T-helper 2 cell treated with Interferon-gamma antibody and Interleukin-4, amounts not matched to agents 100 ng/mL and 5 ng/mL, for 36 hours (primary cell): ENCODE measurements at regions not wholly inside any gene's neighbourhood (a gene's known extent, or its start where the extent isn't known, plus 50 kb on each side); places are given as distances from the start of the nearest gene placed in this dataset.
"Not testable (repeated sequence)": the region's sequence is repeated elsewhere in the genome, so short reads cannot be mapped to it uniquely, and the experiment has no call there.

ENCODE experiments used
- intact Hi-C: fragments of 100-400 bp; cut with micrococcal nuclease; formaldehyde crosslinking; loops from one replicate; pipeline ENCODE4 v1.15.1; 2023

DNA sequence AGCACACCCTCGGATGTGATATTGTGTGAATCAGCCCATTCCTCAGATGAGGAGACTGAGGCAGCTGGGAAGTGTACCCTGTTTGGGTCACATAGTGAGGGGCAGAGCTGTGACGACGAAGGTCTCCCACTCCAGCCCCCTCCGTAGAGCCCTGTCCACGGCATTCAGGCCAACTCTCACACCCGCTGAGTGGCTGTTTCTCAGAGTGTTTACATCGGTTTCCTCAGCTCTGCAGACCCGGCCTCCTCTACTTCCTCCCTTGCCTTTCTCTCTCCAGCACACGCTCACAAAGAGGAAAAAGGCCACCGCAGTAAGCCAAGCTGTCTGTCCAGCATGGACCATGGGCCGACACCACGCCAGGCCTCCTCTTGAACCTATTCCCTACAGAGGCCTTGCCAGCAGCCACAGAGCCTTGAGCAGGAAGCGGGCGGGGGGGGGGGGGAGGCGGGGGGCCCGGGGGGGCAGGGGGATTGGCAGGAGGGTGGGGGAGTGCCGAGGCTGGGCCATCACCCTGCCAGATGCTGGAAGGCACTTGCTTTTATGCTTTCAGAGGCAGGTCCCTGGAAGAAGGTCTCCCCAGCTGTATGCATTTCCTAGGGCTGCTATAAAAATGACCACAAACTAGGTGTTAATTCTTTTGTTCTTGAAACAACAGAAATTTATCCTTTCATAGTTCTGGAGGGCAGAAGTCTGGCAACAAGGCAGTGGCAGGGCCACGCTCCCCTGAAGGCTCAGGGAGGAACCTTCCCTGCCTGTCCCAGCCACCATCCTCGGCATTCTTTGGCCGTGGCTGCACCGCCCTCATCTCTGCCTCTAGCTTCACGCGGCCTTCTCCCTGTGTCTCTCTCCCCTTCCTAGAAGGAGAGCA is 178.4 kb downstream of the PSMG1 start:
- intact Hi-C loops: loop anchor here (2.0 kb wide), 1 partner anchor 20 kb away; no protein-coding TSS in a partner anchor

DNA sequence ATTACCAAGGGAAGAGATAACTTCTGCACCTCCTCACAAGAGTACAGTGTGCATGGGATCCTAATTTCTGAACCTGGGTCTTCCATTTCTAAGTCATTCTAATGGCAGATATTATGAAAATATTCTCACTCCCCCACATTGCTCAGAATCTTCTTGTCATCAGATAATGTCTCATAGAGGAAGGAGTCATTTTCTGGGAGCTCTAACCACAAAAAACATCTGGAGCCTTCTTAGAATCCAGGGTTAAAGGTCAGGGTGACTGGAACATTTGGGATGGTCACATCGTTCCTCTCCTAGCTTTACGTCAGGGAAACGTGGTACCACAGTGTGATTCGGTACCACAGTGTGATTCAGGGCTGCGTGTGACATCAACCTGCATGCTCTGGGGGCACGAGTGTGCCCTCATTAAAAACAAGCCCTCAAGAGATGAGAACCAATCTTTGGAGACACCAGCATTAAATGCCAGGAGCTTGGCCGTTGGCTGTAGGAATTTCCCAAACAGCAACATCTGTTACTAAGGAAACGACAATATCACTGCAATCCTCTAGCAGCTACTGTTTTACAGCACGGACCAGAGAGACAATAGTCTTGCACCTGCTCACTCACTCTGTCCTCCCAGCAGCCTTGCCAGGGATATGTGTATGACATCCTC is 179.1 kb downstream of the PSMG1 start:
- intact Hi-C loops: loop anchor here (2.0 kb wide), 1 partner anchor 19 kb away; no protein-coding TSS in a partner anchor

DNA sequence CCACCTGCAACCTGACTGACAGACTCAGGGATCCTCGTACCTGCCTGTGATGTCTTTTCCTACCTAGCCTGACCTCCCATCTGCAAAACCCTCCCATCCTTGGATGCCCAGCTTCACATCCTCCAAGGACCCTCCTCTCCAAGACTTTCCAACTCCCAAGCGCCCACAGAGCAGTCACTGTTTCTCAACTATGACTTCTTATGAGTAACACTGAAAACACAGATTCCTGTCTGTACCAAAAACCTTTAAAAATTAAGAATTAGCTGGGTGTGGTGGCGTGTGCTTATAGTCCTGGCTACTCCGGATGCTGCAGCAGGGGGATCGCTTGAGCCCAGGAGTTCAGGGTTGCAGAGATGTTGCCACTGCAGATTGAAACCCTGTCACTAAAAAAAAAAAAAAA is 181.9 kb downstream of the PSMG1 start:
- intact Hi-C loops: no loop called here

DNA sequence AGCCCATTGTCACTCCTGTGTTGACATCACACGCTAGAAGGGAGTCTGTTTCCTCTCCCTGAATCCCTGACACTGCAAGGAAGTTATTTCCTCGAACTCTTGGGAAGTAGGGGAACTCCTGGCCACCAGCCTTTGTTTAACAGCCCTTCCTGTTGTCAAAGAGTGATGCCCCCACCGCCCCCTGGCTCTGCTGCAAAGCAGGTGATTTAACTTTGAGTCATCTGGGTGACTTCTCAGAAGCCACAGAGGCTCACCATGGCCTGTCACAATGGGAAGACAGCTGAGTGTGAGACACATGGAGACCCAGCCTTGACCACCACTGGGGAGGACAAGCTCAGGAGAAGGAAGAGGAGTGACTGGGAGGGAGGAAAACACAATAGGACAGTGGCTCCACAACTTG is 182.8 kb downstream of the PSMG1 start:
- intact Hi-C loops: no loop called here

DNA sequence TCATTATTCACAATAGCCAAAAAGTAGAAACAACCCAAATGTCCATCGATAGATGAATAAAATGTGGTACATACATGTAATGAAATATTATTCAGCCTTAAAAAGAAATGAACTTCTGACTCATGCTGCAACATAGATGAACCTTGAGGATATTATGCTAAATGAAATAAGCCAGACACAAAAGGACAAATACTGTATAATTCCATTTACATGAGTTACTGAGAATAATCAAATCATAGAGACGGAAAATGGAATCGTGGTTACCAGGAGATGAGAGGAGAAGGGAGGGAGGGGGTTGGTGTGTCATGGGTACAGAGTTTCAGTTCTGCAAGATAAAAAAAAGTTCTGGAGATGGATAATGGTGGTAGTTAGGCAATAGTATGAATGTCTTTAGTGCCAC is 184.1 kb downstream of the PSMG1 start:
- intact Hi-C loops: no loop called here

DNA sequence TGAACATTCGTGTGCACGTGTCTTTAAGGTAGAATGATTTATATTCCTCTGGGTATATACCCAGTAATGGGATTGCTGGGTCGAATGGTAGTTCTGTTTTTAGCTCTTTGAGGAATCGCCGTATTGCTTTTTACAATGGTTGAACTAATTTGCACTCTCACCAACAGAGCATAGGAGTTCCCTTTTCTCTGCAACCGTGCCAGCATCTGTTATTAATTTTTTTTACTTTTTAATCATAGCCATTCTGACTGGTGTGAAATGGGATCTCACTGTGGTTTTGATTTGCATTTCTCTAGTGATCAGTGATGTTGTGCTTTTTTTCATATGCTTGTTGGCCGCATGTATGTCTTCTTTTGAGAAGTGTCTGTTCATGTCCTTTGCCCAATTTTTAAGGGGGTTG is 185.0 kb downstream of the PSMG1 start:
- intact Hi-C loops: not testable (repeated sequence)

DNA sequence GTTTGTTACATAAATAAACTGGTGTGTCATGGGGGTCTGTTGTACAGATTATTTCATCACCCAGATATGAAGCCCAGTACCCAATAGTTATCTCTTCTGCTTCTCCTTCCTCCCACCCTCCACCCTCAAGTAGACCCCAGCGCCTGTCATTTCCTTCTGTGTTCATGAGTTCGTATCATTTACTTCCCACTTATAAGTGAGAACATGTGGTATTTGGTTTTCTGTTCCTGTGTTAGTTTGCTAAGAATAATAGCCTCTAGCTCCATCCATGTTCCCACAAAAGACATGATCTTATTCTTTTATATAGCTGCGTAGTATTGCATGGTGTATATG is 185.4 kb downstream of the PSMG1 start:
- intact Hi-C loops: not testable (repeated sequence)

DNA sequence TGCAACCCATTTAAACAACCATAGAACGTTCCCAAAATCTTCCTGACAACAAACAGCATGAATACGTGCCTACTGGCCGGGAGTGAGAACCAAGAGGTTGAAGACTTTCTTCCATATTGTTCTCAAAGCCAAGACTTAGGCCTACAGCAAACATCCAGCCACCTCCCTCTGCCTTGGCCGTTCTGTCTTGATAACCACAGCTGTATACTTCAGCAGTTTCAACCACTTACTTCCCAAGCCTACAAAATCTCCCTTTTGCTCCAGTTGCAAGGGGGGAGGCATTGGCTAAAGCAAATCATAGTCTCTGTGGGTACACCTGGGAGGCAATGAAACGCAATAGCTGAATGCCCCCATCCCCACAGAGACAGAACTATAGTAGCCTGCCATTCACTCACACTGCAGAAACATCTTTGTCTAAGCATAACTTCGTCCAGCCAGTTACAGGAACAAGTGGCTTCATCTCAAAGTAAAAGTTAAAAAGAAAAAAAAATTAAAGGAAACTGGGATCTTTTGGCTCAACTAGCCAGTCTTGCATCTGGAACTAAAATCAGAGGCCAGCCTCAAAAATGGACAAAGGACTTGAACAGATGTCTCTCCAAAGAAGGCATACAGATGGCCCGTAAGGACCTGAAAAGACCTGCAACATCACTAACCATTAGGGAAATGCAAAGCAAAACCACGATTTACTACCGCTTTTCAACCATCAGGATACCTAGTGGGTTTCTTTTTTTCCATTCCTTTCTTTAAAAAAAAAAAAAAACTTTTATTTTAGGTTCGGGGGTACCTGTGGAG is 186.0 kb downstream of the PSMG1 start:
- intact Hi-C loops: no loop called here

DNA sequence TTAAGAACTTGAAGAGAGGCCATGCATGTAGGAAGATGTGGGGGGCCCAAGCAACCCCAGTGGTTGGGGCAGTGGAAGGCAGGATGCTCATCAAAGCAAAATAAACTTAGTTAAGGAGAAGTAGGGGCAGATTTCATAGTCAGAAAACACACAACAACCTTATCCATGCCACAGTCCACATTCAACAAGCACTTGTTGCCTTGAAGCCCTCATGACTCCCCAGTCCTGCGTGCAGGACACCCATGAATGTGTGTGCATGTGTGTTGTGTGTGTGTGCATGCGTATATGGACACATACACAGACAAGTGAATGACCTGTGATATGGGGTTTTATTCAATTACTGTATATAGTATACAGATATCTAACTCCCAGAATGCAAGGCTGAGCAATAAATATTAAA is 186.9 kb downstream of the PSMG1 start:
- intact Hi-C loops: no loop called here

DNA sequence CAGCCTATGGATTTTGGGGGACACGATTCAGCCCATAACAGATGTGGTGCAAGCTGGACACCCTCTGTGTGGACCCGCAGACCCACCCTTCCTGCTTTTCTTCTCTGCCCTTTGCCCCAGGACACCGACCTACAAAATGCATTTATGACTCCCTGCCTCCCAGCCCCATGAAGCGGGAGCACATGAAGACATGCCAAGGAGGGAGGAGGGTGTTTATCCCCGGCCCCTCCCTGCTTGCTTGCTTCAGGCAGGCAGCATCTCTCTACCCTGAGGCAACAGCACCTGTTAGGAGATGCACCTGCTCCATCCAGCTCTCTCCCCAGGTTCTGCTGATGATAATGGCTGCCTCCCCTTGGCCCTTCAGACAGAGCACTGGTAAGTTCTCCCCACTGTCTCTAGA is 187.5 kb downstream of the PSMG1 start:
- intact Hi-C loops: no loop called here

DNA sequence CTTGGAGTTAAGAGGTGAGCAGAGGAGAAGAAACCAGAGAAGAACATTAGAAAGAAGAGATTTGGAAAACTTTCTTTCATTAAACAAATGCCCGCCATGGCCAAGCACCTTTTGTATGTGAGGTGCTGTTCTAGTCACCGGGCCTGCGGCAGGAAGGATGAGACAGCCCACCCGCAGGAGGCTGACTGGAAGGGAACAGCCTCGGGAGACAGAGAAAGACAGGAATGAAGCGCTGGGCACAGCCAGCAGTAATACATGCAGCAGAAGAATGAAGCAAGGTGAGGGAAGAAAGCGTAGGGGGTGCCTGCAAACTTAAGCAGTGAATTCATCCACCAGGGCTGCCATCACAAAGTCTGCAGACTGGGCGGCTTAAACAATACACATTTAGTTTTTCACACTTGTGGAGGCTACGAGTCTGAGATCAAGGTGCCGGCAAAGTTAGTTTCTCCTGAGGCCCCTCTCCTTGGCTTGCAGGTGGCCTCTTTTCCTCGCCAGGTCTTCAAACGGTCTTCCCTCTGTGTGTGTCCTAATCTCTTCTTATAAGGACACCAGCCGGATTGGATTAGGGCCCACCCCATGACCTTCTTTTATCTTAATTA is 188.1 kb downstream of the PSMG1 start:
- intact Hi-C loops: no loop called here

DNA sequence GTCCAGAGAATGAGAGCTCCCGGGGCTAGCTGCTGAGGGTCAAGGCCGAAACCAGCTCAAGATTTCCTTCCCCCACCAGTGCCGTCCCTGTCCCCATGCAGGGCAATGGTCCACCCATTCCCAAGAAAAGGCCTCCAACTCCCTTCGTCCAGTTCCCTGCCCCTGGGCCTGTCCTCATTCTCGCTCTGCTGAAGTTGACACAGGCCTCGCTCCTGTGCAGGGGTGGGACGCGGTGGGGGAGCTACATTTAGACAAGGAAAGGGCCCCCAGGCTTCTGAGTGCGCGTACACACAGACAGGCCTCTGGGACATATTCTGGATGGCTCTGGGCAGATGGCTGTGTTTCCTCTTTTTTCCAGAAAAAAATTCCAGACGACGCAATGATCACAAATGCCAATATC is 188.3 kb downstream of the ETS2 start:
- intact Hi-C loops: no loop called here

DNA sequence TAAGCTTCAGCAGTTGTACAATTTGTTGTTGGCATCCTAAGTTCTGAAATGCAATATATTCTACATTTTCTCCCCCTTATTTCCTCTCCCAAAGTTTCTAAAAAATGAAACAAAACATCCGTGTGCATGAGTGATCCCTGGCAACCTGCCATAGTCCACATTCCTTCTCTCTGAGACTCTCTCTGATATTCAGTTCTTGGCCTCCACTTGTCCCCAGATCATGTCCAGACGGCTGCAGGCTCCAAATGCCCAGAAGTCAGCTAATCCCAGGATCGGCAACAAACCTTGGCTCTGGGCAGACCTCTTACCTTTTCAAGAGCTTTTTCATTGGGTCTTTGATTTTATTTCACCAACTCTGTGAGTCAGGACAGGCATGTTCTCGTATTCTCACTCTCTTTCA is 187.8 kb downstream of the ETS2 start:
- intact Hi-C loops: no loop called here

DNA sequence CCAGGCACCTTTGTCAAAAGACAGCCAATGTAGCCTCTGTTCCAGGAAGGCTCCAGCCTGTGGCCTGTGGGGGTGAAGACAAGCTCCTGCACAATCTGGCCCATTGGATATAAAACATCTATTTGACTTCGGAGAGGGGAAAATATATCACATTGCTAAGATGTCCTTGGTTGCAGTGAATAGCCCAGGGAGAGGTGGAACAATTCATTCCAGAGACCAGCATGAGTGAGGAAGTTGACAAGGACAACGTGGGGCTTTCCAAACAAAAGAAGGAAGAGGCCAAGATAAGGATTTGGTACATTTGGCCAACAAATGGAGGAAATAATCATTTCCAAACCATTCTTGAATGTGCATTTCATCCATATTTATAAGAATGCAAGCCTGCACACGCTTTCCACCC is 187.0 kb downstream of the ETS2 start:
- intact Hi-C loops: no loop called here

DNA sequence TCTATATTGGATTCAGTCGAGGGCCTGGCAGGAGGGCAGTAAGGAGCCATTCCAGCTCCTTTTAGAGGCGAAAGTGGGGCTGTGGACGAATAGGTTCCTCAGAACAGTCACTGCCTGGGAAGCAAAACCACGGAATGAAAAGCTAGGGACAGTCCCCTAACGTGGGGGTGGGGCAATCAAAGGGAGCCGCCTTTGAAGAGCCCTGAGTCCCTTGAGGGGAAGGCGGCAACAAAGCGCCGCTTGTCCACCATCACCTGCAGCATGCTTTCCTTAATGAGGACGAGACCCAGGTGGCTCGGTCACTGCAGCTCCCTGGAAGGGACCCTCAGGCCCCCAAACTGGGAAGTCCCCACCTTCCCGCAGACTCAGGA is 184.7 kb downstream of the ETS2 start:
- intact Hi-C loops: no loop called here

DNA sequence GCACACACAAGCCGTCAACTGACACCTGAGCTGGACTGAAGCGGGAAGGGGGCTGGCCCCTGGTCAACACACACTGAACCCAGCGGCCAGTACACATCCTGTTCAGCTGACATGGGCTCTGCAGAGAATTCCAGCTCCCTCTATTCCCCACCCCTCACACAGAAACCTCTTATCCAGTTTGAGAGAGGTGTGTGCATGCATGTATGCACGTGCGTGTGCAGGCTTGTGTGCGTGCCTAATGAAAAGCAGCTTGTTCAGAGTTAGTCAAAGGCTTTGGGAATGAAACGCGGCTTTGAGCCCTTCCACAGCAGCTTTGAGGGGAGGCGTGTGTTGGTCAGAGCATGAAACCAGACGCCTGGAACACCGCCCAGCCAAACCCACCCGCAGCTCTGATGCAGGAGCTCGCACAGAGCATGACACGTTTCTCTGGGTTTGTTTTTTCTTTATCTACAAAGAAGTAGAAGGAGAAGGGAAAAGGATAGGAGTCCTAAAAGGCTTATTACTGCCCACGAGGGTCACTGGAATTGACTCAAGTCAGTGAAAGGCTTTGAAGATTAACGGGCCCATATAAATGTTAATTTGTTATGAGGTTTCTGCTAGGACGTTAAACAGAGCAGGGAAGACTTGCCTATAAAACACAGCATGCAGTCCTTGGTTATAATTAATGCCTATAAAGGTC is 184.2 kb downstream of the ETS2 start:
- intact Hi-C loops: loop anchor here (10.0 kb wide), 1 partner anchor 185 kb away; the partner anchor contains the start of gene ETS2

DNA sequence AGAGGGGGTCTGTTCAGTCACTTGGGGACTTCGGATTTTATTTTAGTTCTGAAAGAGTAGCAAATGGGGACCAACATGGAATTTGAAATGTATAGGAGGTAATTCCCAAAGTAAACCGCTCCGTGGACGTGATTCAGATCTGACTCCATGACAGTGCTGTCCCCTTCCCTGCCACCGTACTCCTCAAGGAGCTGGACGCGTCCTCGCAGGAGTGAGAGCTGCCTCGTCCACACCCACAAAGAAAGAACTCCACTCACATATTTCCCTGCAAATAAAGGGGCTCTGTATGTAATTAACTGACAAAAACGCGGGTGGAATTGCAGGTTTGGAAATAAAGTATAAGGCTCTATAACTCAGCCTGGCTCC is 183.6 kb downstream of the ETS2 start:
- intact Hi-C loops: loop anchor here (10.0 kb wide), 1 partner anchor 185 kb away; the partner anchor contains the start of gene ETS2

DNA sequence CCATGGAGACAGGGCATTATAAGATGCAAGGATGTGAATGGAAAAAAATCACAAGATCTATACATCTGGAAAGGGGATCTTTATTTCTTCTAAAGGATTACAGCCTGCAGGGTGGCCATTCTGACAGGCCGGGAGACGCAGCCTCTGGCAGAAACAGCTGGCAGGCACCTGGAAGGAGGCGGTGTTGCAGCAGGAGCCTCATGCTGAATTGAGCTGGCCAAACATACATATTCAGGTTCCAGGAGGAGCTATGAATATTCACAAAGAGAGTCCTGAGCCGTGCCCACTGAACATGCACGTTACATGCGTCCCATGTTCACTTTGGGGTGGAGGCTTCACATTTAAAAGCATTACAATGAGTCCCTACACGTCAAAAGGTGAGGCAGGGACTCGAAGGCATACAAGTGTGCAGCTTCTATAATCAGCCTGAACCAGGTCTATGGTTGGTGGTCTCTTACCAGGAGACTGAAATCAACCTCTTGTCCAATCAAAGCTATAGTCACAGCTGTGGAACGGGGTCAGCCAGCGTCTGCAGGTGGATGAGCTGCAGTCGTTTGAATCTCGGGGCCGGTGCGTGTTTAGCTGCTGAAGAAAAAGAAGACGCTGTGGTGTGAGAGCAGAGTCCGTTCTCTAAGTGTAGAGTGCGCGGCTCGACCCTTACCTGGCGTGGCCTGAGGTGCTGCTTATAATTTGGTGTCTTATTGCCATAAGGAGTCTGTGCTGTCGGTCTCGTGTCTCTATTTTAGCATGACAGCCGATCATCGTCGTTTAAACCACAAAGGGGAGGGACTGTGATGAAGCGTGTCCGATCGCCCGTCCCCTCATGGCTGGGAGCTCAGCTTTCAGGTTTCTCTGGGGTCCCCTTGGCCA is 183.0 kb downstream of the ETS2 start:
- intact Hi-C loops: loop anchor here (10.0 kb wide), 1 partner anchor 184 kb away; the partner anchor contains the start of gene ETS2

DNA sequence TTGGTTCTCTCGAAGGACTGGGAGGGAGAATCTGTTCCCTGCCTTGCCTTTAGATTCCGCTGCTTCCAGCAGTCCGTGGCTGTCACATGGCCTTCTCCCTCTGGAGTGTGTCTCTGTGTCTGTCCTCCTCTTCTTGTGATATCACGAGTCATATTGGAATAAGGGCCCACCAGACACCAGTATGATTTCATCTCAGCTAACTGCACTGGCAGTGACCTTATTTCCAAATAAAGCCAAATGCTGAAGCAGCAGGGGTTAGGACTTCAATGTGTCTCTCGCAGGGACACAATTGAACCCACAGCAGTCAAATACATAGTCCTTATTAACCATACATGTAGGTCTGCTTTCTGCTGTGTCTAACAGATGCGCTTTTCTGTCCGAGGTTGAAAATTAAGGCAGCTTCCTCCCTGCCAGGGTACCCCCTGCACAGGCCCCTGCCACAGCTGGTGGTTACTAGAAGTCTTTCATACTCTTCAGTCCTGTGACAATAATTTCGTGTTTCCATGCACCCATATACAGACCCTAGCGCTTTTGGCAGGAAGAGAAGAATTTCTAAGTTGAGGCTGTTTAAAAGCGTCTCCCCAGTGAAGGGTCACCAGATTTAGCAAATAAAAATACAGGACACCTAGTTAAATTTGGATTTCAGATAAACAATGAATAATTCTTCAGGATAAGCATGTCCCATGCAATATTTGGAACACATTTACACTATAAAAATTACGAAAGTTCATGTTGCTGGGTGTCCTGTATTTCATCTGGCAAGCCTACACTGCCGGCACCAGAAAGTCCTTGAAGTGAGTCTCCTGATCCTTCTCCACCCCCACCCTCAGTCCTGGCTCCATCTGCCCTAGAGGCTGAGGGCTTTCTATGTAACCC is 182.1 kb downstream of the ETS2 start:
- intact Hi-C loops: loop anchor here (10.0 kb wide), 1 partner anchor 183 kb away; the partner anchor contains the start of gene ETS2
